Posterior cingulate gyrus (tissue), 11 donors: ENCODE measurements at regions not wholly inside any gene's neighbourhood (a gene's known extent, or its start where the extent isn't known, plus 50 kb on each side); places are given as distances from the start of the nearest gene placed in this dataset.
"Not testable (repeated sequence)": the region's sequence is repeated elsewhere in the genome, so short reads cannot be mapped to it uniquely, and the experiment has no call there.

Source experiments
- DNase-seq, 10 donors: peaks; one replicate each; pipeline versions ENCODE4 v3.0.0 to v3.0.0-alpha.2; 2020 to 2021; ENCODE audit warnings: mixed read lengths in 3 of 10
- intact Hi-C: fragments of 100-400 bp; cut with DNase I; formaldehyde crosslinking; loops from one replicate; pipeline ENCODE4 v1.15.1; 2023

- DNase-seq, result no peak
- intact Hi-C loops, result no loop called here
Observed at GRCh38 chr2:190742431-190742830, 93.5 kb downstream of the NAB1 start.

GRCh38 chr2:190744041-190744440, 95.2 kb downstream of the NAB1 start:
- intact Hi-C loops, result no loop called here
- no peak for DNase-seq

GRCh38 chr2:190746971-190747761, 98.3 kb downstream of the NAB1 start:
- intact Hi-C loops, result no loop called here
- DNase-seq, result no peak

GRCh38 chr2:190748966-190749365, 100.1 kb downstream of the NAB1 start:
- intact Hi-C loops, result no loop called here
- DNase-seq, result no peak

- intact Hi-C loops, result no loop called here
- no peak for DNase-seq
Observed at GRCh38 chr2:190755772-190756415, 107.0 kb downstream of the NAB1 start.

GRCh38 chr2:190759749-190760213, 110.9 kb downstream of the NAB1 start:
- intact Hi-C loops, result no loop called here
- no peak for DNase-seq

- peak in 3 of 10 donors; percentile 11 to 77 (median 72) for DNase-seq
- intact Hi-C loops, result not testable (repeated sequence)
Observed at GRCh38 chr2:190760353-190761150, 111.7 kb downstream of the NAB1 start.

- intact Hi-C loops, DNase-seq: not testable (repeated sequence)
Observed at GRCh38 chr2:190761216-190761615, 112.3 kb downstream of the NAB1 start.

- DNase-seq, result no peak
- intact Hi-C loops, result no loop called here
Observed at GRCh38 chr2:190762566-190762965, 113.7 kb downstream of the NAB1 start.

- intact Hi-C loops, result no loop called here
- DNase-seq, result no peak
Observed at GRCh38 chr2:190763100-190763499, 114.2 kb downstream of the NAB1 start.

GRCh38 chr2:190763901-190764514, 115.1 kb downstream of the NAB1 start:
- no peak for DNase-seq
- intact Hi-C loops, result no loop called here

GRCh38 chr2:190765386-190766173, 115.0 kb upstream of the GLS start:
- DNase-seq, result no peak
- intact Hi-C loops, result no loop called here

GRCh38 chr2:190766174-190766572, 114.4 kb upstream of the GLS start:
- intact Hi-C loops, result no loop called here
- no peak for DNase-seq

GRCh38 chr2:190766595-190766994, 114.0 kb upstream of the GLS start:
- no peak for DNase-seq
- intact Hi-C loops, result no loop called here

- no peak for DNase-seq
- intact Hi-C loops, result no loop called here
Observed at GRCh38 chr2:190767821-190768220, 112.8 kb upstream of the GLS start.

GRCh38 chr2:190769258-190769657, 111.4 kb upstream of the GLS start:
- intact Hi-C loops, result no loop called here
- DNase-seq, result no peak

- intact Hi-C loops, result no loop called here
- DNase-seq, result no peak
Observed at GRCh38 chr2:190771726-190772125, 108.9 kb upstream of the GLS start.

GRCh38 chr2:190780594-190780993, 100.0 kb upstream of the GLS start:
- intact Hi-C loops, result loop anchor here (5.0 kb wide), 1 partner anchor 252 kb away; no protein-coding TSS in a partner anchor
- no peak for DNase-seq

GRCh38 chr2:190781604-190782198, 98.9 kb upstream of the GLS start:
- peak in 3 of 10 donors; percentile 26 to 79 (median 45) for DNase-seq
- intact Hi-C loops, result loop anchor here (5.0 kb wide), 1 partner anchor 251 kb away; no protein-coding TSS in a partner anchor
